Fibroblast of upper back skin (primary cell): ENCODE measurements at regions not wholly inside any gene's neighbourhood (a gene's known extent, or its start where the extent isn't known, plus 50 kb on each side); places are given as distances from the start of the nearest gene placed in this dataset.
"Not testable (repeated sequence)": the region's sequence is repeated elsewhere in the genome, so short reads cannot be mapped to it uniquely, and the experiment has no call there.

ENCODE experiments used
- DNase-seq: peaks from one replicate; pipeline ENCODE4 v3.0.0-alpha.2; 2013

GRCh38 chr4:179164267-179164999 lies 1722.2 kb upstream of the AGA start:
- DNase-seq = no peak

- no peak for DNase-seq
These were observed 1722.9 kb upstream of the AGA start for GRCh38 chr4:179165000-179165738.

- DNase-seq = no peak
These were observed 1723.6 kb upstream of the AGA start for GRCh38 chr4:179165862-179166261.

GRCh38 chr4:179170308-179170707 lies 1728.1 kb upstream of the AGA start:
- not testable (repeated sequence) for DNase-seq

GRCh38 chr4:179182741-179183140 lies 1740.5 kb upstream of the AGA start:
- no peak for DNase-seq

GRCh38 chr4:179195887-179196286 lies 1753.7 kb upstream of the AGA start:
- no peak for DNase-seq

GRCh38 chr4:179196511-179196910 lies 1754.3 kb upstream of the AGA start:
- peak; percentile 61 for DNase-seq

- no peak for DNase-seq
These were observed 1758.4 kb upstream of the AGA start for GRCh38 chr4:179200681-179201080.

GRCh38 chr4:179225594-179225993 lies 1783.4 kb upstream of the AGA start:
- no peak for DNase-seq

GRCh38 chr4:179248821-179249220 lies 1806.6 kb upstream of the AGA start:
- no peak for DNase-seq

- DNase-seq = no peak
These were observed 1826.6 kb upstream of the AGA start for GRCh38 chr4:179268791-179269190.

GRCh38 chr4:179272282-179272681 lies 1830.0 kb upstream of the AGA start:
- no peak for DNase-seq

GRCh38 chr4:179278647-179279046 lies 1836.4 kb upstream of the AGA start:
- no peak for DNase-seq

GRCh38 chr4:179285696-179286095 lies 1843.5 kb upstream of the AGA start:
- no peak for DNase-seq

- DNase-seq = no peak
These were observed 1849.4 kb upstream of the AGA start for GRCh38 chr4:179291657-179292056.

- DNase-seq = no peak
These were observed 1850.2 kb upstream of the AGA start for GRCh38 chr4:179292468-179292867.

- peak; percentile 16 for DNase-seq
These were observed 1865.3 kb upstream of the AGA start for GRCh38 chr4:179307297-179308136.

GRCh38 chr4:179313823-179314222 lies 1871.6 kb upstream of the AGA start:
- DNase-seq = no peak

- DNase-seq = no peak
These were observed 1882.9 kb upstream of the AGA start for GRCh38 chr4:179325181-179325580.

- DNase-seq = no peak
These were observed 1886.4 kb upstream of the AGA start for GRCh38 chr4:179328627-179329026.

GRCh38 chr4:179331362-179331761 lies 1889.1 kb upstream of the AGA start:
- DNase-seq = no peak

- DNase-seq = no peak
These were observed 1902.6 kb upstream of the AGA start for GRCh38 chr4:179344861-179345260.

- no peak for DNase-seq
These were observed 1910.0 kb upstream of the AGA start for GRCh38 chr4:179352221-179352620.

GRCh38 chr4:179353786-179354185 lies 1911.5 kb upstream of the AGA start:
- DNase-seq = no peak
